ENCODE measurements at regions not wholly inside any gene's neighbourhood (a gene's known extent, or its start where the extent isn't known, plus 50 kb on each side); places are given as distances from the start of the nearest gene placed in this dataset.

DNA sequence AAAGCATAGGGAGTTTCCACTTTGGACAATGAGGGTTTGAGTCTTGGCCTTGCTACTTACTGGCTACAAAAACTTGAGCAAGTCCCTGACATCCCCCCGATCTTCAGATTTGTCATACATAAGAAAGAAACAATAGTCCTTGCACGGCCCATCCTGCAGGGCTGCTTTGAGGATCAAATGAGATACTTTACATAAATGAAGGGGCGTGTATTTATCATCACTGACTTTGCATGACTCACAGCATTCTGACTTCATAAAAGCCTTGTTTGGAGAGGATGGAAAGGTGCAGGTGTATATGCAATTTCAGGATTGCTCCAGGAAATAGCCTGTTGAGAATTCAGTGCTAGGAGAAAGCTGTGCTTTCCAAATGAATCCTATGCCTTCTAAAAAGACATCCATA lies 465.0 kb upstream of the MAF start:
- no peak for FAIRE-seq

DNA sequence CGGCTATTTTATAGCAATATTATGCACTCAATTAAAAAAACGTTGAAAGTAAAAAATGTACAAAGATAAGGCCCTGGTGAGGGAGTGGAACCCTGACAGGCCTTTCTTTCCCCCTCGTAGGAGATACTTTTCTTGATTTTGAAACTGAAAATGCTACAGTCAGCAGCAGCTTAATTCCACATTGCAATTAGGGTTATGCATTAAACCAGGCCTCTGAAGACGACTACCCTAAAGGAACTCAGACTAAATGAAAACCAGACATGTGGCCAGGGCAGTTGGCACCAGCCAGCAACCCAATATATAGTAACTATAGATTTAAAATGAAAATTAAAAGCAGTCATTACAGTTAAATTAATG lies 463.2 kb upstream of the MAF start:
- FAIRE-seq, result no peak

DNA sequence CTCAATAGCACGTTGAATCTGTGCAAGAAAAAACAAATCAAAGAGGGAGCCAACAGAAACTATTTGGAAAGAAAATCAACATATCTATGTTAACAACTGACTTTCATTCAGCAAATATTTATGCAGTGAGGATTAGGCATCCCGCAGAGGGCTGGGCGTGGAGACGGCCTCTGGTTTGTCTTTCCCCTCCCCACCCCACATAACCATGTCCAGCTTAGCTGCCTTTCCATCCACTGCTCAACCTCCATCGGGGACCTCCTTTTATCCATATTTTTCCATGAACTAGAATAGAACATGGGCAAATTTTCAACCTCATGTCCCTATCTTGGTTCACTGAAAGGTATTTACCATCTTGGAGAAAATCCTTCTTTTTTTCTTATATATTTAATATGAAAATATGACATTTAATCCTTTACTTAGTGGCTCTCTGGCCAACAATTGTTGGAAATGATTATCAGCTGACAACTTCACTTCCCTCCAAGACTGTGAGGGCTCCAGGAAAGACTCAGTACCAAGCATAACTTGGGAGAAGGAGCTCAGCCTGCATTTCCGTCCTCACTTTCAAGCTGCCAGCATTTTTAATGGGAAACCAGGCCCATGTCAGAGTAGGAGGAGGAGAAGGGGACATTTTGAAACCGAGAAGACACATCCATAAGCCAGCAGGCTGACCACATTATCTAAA lies 462.6 kb upstream of the MAF start:
- FAIRE-seq, result no peak

DNA sequence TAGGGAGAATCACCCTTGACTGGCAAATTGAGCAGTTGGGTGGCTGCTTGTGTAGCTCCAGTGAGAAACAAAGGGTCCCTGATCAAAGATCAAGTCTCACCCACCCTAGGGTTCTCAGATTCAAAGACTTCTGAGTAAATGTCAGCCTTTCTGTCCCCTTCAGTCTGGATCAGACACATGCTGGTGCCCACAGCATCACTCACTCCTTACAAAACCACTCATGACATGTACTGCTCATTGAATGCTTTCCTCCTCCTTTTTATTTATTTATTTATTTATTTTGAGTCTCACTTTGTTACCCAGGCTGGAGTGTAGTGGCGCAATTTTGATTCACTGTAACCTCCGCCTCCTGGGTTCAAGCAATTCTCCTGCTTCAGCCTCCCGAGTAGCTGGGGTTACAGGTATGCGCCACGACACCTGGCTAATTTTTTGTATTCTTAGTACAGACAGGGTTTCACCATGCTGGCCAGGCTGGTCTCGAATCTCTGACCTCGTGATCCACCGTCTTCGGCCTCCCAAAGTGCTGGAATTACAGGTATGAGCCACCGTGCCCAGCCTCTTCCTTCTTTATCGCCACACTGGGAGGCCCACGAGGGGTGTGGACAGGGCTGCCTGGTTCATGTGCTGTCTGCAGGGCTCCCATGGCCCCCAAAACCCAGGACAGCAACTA lies 462.0 kb upstream of the MAF start:
- FAIRE-seq, result no peak

DNA sequence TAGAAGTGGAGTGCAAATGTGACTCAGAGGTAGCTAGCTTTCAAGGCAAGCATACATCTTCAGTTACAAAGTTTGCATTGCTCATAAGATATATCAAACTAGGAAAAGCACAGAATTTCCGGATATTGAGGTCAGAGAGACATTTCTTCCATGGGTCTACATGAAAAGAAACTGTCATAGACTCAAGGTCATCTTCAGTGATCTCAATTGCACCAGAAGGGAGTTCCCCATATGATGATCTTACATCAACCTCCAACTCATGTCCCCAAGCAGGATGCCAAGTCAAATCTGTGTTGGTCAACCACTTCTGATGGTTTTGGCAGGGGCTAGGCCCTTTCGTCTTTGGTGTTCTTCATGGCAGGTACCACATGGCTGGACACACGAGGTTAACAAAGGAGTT lies 459.9 kb upstream of the MAF start:
- FAIRE-seq, result no peak

DNA sequence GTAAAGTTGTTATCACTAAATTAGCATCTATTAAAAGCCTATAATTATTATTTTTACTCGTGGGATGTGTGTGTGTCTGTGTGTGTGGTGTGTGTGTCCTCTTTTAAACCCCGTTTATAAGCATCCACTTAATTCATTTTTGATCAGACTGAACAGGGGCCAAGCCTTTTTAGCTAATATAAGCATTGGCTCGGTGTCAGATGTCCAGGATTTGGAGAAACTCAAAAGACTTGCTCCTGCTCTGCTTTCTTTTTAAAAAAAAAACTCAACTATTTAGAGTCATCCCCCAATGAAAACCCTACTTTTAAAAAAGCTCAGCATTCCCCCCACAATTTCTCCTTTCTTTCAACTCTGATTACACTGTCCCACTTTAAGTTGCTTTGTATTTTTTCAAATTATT lies 459.3 kb upstream of the MAF start:
- FAIRE-seq, result no peak

DNA sequence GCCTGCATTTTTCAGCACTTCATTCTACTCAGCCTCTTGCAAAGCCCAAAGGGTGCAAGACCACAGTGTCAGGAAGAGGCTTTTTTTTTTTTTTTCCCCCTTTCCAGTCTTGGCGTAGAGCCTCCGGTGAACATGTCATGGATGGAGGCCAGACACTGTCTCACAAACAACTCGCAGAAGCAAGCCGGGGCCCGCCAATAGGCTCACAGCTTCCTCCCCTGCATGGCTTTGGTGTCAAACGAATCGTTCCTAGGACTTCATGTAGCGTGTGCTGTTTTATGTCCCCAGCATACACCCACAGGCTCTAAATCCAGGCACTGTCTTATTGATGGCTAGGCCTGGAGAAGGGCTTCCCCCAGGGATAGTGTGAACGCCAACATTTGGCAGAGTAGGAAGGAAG lies 457.7 kb upstream of the MAF start:
- FAIRE-seq, result no peak

DNA sequence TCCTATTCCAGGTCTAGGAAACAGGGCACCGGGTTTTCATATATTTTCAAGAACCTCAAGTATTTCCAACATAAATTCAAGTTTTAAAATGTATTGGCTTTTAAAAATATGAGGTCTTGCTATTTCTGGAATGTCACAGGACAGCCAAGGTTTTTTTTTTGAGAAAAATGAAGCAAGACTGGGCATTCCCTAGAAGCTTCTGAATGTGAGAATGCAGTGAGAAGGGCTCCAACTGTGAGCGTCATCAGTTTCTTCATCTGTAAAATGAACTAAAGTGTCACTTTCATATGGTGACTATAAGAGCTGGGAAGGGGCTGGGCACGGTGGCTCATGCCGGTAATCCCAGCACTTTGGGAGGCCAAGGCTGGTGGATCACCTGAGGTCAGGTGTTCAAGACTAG lies 455.8 kb upstream of the MAF start:
- FAIRE-seq, result no peak

DNA sequence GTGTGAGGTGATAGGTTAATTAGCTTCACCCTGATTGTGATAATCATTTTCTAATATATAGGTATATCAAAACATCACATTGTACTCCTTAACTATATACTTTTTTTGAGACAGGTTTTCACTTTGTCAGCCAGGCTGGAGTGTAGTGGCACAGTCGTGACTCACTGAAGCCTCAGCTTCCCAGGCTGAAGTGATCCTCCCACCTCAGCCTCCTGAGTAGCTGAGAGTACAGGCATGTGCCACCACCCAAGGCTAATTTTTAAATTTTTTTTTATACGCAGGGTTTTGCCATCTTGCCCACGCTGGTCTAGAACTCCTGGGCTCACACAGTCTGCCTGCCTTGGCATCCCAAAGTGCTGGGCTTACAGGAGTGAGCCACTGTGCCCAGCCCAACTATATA lies 455.3 kb upstream of the MAF start:
- no peak for FAIRE-seq

DNA sequence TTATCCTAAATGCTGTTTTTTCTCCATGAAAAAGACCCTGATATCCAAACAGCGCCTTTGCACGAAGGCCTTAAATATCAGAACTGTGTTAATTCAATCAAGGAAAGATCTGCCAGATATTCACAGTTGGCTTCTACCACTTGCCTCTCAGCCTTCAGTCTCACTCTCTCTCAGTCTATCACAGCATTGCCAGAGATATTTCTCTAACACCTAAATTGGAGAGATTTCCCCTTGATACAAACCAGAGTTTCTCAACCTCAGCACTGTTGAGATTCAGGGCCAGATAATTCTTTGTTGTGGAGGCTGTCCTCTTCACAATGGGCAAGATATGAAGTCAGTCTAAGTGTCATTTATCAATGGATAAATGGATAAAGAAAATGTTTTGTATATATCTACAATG lies 454.1 kb upstream of the MAF start:
- no peak for FAIRE-seq

DNA sequence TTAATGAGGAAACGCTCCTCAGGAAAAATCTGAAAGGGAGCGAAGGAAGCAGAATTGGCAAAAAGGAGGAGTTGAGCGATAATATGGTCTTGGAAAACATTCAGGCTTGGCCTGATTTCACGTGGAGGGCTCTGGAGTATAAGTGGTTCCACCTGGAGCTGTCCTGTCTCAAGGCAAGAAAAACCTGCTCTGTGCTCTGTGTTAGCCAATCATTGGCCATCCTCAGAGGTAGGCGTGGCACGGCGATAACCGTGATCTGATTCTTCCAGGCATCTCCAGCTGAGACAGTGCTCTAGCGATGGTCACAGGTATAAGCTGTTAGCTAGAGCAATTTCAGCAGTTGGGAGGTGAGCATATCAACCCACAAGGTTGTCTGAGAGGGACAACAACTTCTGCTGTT lies 450.5 kb upstream of the MAF start:
- FAIRE-seq, result no peak

DNA sequence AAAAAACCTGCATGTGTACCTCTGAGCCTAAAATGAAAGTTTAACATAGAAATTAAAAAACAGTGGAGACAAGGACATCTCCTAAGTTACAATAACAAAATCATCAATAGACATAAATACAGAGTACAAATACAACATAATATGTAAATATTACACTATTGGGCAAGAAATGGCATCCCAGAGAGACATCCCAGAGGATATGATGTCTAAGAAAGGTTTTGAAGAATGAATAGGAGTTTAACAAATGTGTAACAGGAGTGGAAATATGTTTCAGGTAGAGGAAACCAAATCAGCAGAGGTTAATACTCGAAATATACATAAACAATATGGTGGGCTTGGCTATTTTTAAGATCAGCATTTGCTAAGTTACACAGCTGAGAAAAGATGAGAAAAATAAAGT lies 447.7 kb upstream of the MAF start:
- FAIRE-seq, result no peak

DNA sequence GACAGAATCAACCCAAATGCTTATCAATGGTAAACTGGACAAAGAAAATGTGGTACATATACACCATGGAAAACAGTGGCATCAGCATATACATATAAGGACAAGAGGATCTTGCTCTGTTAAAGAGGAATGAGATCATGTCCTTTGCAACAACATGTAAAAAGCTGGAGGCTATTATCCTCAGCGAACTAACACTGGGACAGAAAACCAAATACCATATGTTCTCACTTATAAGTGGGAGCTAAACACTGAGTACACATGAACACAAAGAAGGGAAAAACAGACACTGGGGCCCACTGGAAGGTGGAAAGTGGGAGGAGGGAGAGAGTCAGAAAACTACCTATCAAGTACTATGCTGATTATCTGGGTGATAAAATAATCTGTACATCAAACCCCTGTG lies 447.3 kb upstream of the MAF start:
- no peak for FAIRE-seq

DNA sequence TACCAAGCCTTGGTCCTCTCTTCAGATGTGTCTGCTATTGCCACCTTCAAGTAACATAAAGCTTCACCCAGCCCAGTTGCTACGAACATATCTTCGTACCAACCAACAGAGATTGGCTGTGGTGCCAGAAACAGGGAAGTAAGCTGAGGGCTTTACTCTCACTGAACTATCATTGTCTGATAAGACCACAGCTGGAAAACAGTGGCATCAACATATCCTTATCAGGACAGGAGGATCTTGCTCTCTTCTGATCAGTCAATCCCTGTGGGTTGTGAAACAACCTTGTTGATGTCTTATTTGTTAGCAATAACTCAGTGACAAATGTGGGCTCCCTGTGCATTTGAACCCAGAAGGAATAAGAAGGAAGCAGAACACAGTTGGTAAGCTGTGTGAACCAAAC lies 446.3 kb upstream of the MAF start:
- FAIRE-seq, result no peak

DNA sequence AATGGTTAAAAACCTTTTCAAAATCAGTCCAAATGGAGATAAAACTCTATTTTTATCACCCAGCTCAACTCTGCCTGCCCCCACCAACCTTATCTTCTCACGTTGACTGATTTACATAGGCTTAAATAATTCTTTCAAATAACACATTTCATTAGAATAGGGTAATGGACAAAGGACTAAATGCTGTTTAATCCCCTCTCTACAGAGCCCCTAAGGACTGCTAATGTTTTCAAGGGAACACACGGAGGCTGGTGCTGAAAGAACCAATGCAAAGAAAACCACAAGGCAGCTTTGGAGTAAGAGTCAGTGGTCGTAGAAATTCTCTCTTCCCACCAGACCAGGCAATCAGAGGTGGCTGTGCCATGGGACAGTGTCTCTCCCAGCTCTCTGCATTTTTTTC lies 445.7 kb upstream of the MAF start:
- no peak for FAIRE-seq

DNA sequence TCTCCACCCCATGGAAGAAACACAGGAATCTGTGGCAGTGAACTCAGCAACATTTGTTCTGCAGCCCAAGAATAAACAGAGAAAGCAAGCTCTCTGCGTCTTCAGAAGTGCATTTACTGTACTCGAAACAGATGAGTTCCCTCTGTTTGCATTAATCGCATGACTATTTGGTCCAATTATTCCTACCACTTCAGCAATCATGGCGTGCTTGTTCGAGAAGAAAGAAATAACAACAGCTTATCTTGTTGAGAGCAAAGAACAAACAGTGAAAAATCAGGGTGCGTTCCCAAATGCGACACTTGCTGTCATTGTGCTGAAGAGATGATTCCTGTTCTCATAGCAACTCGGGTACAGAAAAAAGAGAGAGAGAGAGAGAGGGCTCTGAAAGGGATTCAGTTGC lies 445.3 kb upstream of the MAF start:
- no peak for FAIRE-seq

DNA sequence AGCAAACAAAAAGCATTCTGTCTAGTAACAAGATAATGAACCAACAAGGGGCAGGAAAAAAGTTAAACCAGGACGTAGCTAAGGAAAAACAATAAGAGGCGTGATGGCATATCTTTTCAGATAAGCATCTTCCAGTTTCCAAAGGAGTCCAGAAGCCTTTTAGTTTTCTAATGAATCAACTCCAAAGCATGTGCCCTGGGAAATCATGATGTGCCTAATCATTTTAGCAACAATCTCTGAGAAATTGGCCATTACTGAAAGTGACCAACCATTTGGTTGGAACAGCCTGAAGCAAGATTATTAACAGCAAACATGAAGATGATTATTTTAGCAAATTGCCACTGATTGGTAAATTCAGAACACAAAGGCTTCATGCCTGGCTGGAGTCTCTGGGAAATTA lies 440.9 kb upstream of the MAF start:
- FAIRE-seq, result no peak

DNA sequence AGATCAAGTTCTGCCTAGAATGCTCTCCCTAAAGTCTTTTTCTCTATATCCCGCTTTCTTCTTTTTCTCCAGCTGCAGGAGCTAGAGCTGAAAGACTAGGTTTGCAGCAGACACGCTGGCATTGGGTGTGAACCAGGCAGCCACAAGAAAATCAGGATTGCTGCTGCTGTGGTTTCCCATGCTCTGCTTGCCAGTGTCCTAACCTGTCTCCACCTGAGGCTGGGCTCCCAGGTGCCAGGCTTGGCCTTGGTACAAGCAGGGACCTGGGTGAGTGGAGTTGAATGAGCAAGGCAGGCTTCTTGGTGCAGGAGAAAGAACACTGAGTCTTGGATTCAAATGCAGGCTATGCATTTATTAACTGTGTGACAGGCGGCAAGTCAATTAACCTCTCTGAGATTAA lies 440.3 kb upstream of the MAF start:
- no peak for FAIRE-seq

DNA sequence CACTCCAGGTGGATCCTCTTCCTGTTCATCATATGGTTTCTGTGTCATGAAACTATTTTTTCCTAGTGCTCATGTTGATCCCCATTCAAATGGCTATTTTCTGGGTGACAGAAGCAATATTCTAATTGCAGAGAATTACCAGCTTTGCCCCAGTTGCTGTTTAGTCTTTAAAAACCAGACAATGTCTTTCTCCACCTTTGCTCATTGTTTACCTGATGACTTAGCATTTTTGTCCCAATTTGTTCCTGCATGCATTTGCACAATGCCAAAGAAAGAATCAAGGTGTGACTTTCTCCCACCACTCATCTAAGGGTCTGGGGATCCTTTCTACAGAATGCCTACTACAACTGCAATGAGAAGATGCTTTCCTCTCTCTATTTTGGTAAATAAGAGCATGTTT lies 439.9 kb upstream of the MAF start:
- FAIRE-seq, result no peak

DNA sequence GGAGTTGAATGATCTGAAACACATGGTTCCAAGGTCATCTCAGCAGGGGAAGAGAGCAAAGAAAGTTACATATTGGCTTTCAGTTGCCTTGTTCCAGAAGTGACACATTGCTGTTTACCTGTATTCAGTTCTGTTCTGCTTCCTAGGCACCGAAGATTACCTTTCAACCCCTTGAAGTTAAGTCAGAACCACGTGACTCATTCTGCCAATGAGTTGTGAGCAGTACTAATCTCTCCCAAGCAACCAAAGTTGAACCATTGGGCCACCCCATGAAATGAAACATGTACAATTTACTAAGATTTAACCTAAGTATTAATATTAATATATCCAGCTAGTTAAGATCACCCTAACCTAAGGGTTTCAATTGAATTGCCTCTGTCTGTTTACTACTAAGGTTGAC lies 439.2 kb upstream of the MAF start:
- FAIRE-seq, result no peak

DNA sequence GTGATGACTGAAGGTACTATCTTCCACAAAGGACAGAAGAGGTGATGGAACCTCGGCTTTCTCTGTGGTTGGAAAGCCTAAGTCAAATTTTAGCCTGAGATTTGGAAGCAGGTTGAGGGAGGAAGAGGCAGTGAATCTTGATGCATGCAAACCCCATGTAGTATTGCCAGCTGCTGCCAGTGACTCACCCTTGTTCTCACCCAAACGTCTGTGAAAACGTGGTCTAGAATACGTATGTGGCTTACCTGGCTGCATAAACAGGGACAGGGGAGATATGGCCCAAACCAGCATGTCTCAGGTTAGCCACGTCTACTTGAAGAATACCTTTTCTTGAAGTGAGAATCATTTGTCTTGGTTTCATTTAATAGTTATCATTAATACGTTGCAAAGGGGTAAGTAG lies 438.0 kb upstream of the MAF start:
- FAIRE-seq, result no peak

DNA sequence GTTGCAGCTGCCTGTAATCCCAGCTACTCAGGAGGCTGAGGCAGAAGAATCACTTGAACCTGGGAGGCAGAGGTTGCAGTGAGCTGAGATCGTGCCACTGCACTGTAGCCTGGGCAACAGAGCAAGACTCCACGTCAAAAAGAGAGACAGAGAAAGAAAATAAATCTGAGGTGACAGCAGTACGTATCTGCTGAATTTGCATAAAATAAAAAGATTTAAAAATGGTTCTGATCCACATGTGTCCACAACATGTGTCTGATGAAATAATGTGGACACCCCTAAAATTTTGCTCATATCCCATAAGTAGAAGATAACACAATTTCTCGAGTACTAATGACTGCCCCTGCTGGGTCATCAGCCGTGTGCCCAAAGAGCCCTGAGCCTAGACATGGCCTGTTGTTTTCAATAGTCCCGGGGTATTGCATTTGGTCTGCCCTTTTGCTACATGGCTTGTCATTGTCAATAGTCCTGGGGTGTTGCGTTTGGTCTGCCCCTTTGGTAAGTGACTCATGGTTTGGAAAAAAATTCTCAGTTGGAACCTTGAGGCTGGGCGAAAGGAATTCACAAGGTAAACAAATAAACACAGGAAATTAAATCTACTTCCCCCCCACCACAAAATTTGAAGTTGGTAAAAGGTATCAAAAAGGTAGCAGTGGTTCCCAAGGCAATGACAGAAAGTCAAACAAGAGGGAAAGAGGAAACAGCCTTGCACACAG lies 434.6 kb upstream of the MAF start:
- no peak for FAIRE-seq

DNA sequence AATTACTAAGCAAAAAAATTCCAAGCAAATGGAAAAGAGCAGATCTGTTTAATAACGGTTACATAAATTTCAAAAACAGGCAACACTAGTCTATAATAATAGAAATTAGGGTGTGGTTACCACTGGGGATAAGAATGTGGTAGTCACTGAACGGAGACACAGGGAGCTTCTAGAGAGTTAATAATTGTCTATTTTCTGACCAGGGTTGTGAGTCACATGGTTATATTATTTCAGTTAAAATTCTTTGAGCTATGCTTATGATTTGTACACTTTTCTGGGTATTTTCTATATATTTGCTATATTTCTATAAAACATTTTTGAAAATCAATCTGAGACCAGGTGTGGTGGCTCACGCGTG lies 433.9 kb upstream of the MAF start:
- FAIRE-seq, result no peak

DNA sequence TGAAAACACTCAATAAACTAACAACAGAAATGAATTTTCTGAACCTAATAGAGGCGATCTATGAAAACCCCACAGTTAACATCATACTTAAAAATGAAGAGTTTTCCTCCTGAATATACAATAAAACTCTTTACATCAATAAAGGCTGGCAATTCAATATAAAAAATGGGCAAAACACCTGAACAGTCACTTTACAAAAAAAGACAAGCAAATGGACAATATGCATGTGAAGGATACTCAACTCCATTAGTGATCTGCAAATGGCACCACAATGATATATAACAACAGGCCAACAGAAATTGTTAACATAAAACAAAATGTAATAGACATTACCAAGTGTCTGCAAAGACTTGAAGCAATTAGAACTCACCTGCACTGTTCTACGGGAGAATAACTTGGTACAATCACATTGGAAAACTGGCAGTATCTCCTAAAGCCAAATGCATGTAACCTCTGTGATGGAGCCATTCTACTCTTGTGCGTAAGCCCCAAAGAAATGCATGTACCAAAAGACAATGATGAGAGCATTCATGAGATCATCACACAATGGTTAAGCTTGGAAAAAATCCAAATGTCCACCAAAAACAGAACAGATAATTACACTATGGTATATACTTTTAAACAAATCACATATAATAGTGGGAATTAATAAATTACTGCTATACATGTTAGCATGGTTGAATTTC lies 433.4 kb upstream of the MAF start:
- FAIRE-seq, result no peak

Measured in islet of Langerhans (tissue), 1 donor.